ENCODE measurements at regions not wholly inside any gene's neighbourhood (a gene's known extent, or its start where the extent isn't known, plus 50 kb on each side); places are given as distances from the start of the nearest gene placed in this dataset.

DNA sequence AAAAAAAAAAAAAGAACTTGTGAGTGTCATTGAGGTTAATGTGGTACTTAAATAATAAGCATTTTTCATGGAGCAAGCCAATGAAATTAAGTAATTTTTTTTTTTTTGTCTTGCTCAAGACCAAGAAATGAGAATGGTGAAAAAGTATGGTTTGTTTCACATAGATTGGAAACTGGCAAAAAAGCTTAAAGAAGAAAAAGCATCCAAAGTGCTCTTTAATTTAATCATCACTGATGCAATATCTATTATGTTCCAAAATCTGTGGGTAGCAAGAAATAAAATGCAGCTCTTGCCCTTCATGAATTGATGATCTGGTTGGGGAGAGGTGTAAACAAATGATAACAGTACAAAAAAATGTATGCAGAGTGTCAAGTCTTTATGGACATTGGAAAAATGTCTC lies 980.6 kb downstream of the REEP3 start:
- TF ChIP-seq, protein P1, sequence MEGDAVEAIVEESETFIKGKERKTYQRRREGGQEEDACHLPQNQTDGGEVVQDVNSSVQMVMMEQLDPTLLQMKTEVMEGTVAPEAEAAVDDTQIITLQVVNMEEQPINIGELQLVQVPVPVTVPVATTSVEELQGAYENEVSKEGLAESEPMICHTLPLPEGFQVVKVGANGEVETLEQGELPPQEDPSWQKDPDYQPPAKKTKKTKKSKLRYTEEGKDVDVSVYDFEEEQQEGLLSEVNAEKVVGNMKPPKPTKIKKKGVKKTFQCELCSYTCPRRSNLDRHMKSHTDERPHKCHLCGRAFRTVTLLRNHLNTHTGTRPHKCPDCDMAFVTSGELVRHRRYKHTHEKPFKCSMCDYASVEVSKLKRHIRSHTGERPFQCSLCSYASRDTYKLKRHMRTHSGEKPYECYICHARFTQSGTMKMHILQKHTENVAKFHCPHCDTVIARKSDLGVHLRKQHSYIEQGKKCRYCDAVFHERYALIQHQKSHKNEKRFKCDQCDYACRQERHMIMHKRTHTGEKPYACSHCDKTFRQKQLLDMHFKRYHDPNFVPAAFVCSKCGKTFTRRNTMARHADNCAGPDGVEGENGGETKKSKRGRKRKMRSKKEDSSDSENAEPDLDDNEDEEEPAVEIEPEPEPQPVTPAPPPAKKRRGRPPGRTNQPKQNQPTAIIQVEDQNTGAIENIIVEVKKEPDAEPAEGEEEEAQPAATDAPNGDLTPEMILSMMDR (IDR thresholded peaks at IDR 0.05; ENCODE audit: low read depth, low read length, missing control alignments) = no peak
- H3K36me3 ChIP-seq (replicated peaks) = no peaks in the 10 kb centered on the region
- DNase-seq = no peak
- in situ Hi-C loops (cut with HindIII; ENCODE audit: low pct_ligation_motif_present, low sequenced_read_pairs) = no loop called here
- no peak overlapping the region for H3K4me3 ChIP-seq (ENCODE audit: low read depth, low read length)
- H3K27ac ChIP-seq = no peak overlapping the region
- no peaks in the 10 kb centered on the region for H3K27me3 ChIP-seq (replicated peaks)

DNA sequence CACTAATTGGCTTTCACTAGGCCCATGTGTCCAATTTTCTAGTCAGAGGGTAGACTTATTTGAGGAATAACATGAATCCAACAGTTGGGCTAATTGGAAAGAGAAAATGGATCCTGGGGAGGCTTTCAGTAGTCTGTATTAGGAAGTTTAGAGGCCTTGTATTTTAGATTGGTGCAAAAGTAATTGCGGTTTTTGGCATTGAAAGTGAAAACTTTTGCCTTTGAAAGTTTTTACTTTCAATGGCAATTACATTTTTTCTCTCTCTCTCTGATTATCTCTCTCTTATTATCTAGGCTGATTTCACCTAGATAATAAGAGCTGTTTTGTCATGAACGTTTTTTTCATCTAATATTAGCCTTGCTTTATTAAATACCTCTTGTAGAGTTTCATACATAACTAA lies 981.7 kb downstream of the REEP3 start:
- H3K27me3 ChIP-seq (replicated peaks) = no peaks in the 10 kb centered on the region
- H3K27ac ChIP-seq = no peak overlapping the region

GRCh38 chr10:64503429-64503828 lies 982.2 kb downstream of the REEP3 start:
- H3K27ac ChIP-seq = no peak overlapping the region
- TF ChIP-seq, protein P1 (IDR thresholded peaks at IDR 0.05; ENCODE audit: low read depth, low read length, missing control alignments) = no peak
- H3K36me3 ChIP-seq (replicated peaks) = no peaks in the 10 kb centered on the region
- in situ Hi-C loops (cut with HindIII; ENCODE audit: low pct_ligation_motif_present, low sequenced_read_pairs) = no loop called here
- no peak overlapping the region for H3K4me3 ChIP-seq (ENCODE audit: low read depth, low read length)
- DNase-seq = no peak
- H3K27me3 ChIP-seq (replicated peaks) = no peaks in the 10 kb centered on the region

More for the DNA sequence above, 981.7 kb downstream of the REEP3 start:
- Histone ChIP-seq H3K36me3 (replicated peaks) (no peaks in the 10 kb centered on the region), H3K4me3 (ENCODE audit: low read depth, low read length) (no peak overlapping the region)
- TF ChIP-seq, protein P1 (IDR thresholded peaks at IDR 0.05; ENCODE audit: low read depth, low read length, missing control alignments) = no peak
- DNase-seq = no peak
- in situ Hi-C loops (cut with HindIII; ENCODE audit: low pct_ligation_motif_present, low sequenced_read_pairs) = no loop called here

GRCh38 chr10:64505501-64505900 lies 984.3 kb downstream of the REEP3 start:
- in situ Hi-C loops (cut with HindIII; ENCODE audit: low pct_ligation_motif_present, low sequenced_read_pairs) = no loop called here
- H3K27me3 ChIP-seq (replicated peaks) = no peaks in the 10 kb centered on the region
- H3K36me3 ChIP-seq (replicated peaks) = no peaks in the 10 kb centered on the region
- TF ChIP-seq, protein P1 (IDR thresholded peaks at IDR 0.05; ENCODE audit: low read depth, low read length, missing control alignments) = no peak
- no peak overlapping the region for H3K4me3 ChIP-seq (ENCODE audit: low read depth, low read length)
- DNase-seq = no peak
- H3K27ac ChIP-seq = no peak overlapping the region

DNA sequence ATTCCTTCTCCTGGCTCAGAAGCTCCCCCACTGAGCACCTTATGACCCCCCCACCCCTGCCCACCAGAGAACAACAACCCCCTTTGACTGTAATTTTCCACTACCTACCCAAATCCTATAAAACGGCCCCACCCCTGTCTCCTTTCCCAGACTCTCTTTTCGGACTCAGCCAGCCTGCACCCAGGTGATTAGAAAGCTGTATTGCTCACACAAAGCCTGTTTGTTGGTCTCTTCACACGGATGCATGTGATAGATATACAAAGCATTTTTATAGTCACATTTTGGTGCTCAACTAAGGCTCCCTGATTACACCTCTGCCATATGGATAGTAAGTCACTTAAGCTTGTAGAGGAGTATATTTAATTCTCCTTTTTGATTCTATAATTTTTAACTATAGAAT lies 985.8 kb downstream of the REEP3 start:
- in situ Hi-C loops (cut with HindIII; ENCODE audit: low pct_ligation_motif_present, low sequenced_read_pairs) = no loop called here
- TF ChIP-seq, protein P1 (IDR thresholded peaks at IDR 0.05; ENCODE audit: low read depth, low read length, missing control alignments) = no peak
- Histone ChIP-seq H3K36me3 (replicated peaks) (no peaks in the 10 kb centered on the region), H3K27me3 (replicated peaks) (no peaks in the 10 kb centered on the region), H3K4me3 (ENCODE audit: low read depth, low read length) (no peak overlapping the region), H3K27ac (no peak overlapping the region)
- DNase-seq = no peak

GRCh38 chr10:64507651-64508028 lies 986.4 kb downstream of the REEP3 start:
- Histone ChIP-seq H3K36me3 (replicated peaks) (no peaks in the 10 kb centered on the region), H3K27ac (no peak overlapping the region), H3K4me3 (ENCODE audit: low read depth, low read length) (no peak overlapping the region), H3K27me3 (replicated peaks) (no peaks in the 10 kb centered on the region)
- no peak for DNase-seq
- in situ Hi-C loops (cut with HindIII; ENCODE audit: low pct_ligation_motif_present, low sequenced_read_pairs) = no loop called here
- TF ChIP-seq, protein P1 (IDR thresholded peaks at IDR 0.05; ENCODE audit: low read depth, low read length, missing control alignments) = no peak
